IMR-90 (cell line): ENCODE measurements at regions not wholly inside any gene's neighbourhood (a gene's known extent, or its start where the extent isn't known, plus 50 kb on each side); places are given as distances from the start of the nearest gene placed in this dataset.
A peak's percentile ranks its signal among the peaks of the same experiment; 100 is the strongest.
"Not testable (repeated sequence)": the region's sequence is repeated elsewhere in the genome, so short reads cannot be mapped to it uniquely, and the experiment has no call there.

Experiments
- ATAC-seq: fragments of 200-7000 bp; cut with Tn5 transposase; 2 replicates; pipeline ENCODE4 v1.9.1; 2020; ENCODE audit warnings: low read depth, mild to moderate bottlenecking, moderate library complexity
- BruUV-seq: library from RNA; stranded (reverse); fragments of 400-500 nt; replicated peaks from 2 replicates; lab custom pipeline; 2021; lab: Mats Ljungman, UMichigan
- CTCF ChIA-PET: fragments of 300-600 bp; formaldehyde crosslinking; extraction: SDS; loops from one replicate; lab custom pipeline; 2021; ENCODE audit warnings: antibody characterized with exemption; lab: Yijun Ruan, JAX
- POLR2A ChIA-PET: fragments of 300-600 bp; sonication (Branson Sonifier 250); formaldehyde crosslinking; loops from one replicate; lab custom pipeline; 2022; ENCODE audit warnings: antibody characterized with exemption; ENCODE audit not compliant: unreplicated experiment; lab: Charles Lee
- DNase-seq: peaks from one replicate; pipeline ENCODE4 v3.0.0; 2013
- H2AFZ ChIP-seq: replicated peaks from 2 replicates; pipeline ENCODE3; 2013; ENCODE audit warnings: low read length, mild to moderate bottlenecking; ENCODE audit not compliant: poor library complexity
- H2AK5ac ChIP-seq: 2 replicates; pipeline ENCODE4 v1.6.1; 2013; ENCODE audit warnings: low read depth, low read length, inconsistent platforms
- H2AK9ac ChIP-seq: replicated peaks from 2 replicates; pipeline ENCODE3; 2013; ENCODE audit warnings: mild to moderate bottlenecking, low read depth, low read length, moderate library complexity; ENCODE audit not compliant: poor library complexity
- H2BK120ac ChIP-seq: 2 replicates; pipeline ENCODE4 v1.6.1; 2013; ENCODE audit warnings: low read depth, low read length, inconsistent platforms
- H2BK15ac ChIP-seq: 3 replicates; pipeline ENCODE4 v1.6.1; 2013; ENCODE audit warnings: low read depth, low read length, inconsistent platforms
- H2BK20ac ChIP-seq: 2 replicates; pipeline ENCODE4 v1.6.1; 2013; ENCODE audit warnings: low read depth, mild to moderate bottlenecking, inconsistent platforms, low read length, moderate library complexity
- H2BK5ac ChIP-seq: 2 replicates; pipeline ENCODE4 v1.6.1; 2013; ENCODE audit warnings: mild to moderate bottlenecking, low read depth, low read length, inconsistent platforms; ENCODE audit not compliant: poor library complexity, severe bottlenecking
- H3K14ac ChIP-seq: replicated peaks from 2 replicates; pipeline ENCODE4 v1.6.1; 2013; ENCODE audit warnings: low read depth, low read length, inconsistent platforms
- H3K18ac ChIP-seq: 2 replicates; pipeline ENCODE4 v1.6.1; 2013; ENCODE audit warnings: low read depth, low read length, control low read depth
- H3K23ac ChIP-seq: 2 replicates; pipeline ENCODE4 v1.6.1; 2013; ENCODE audit warnings: low read depth, low read length, inconsistent platforms
- H3K27ac ChIP-seq: 2 replicates; pipeline ENCODE4 v1.5.1; 2013; ENCODE audit warnings: mild to moderate bottlenecking, control low read depth, low read length; ENCODE audit not compliant: insufficient read depth
- H3K27me3 ChIP-seq: 2 replicates; pipeline ENCODE4 v1.6.1; 2013; ENCODE audit warnings: low read length; ENCODE audit not compliant: control insufficient read depth, insufficient read depth
- H3K36me3 ChIP-seq: 2 replicates; pipeline ENCODE4 v1.6.1; 2013; ENCODE audit warnings: low read length, mixed read lengths; ENCODE audit not compliant: control insufficient read depth, insufficient read depth
- H3K4ac ChIP-seq: 2 replicates; pipeline ENCODE4 v1.6.1; 2013; ENCODE audit warnings: low read depth, low read length, inconsistent platforms
- H3K4me1 ChIP-seq: 2 replicates; pipeline ENCODE4 v1.6.1; 2013; ENCODE audit warnings: low read length, mixed read lengths; ENCODE audit not compliant: control insufficient read depth, insufficient read depth
- H3K4me2 ChIP-seq: 2 replicates; pipeline ENCODE4 v1.6.1; 2013; ENCODE audit warnings: low read depth, mild to moderate bottlenecking, control low read depth, low read length, moderate library complexity
- H3K4me3 ChIP-seq: 2 replicates; pipeline ENCODE4 v1.5.1; 2013; ENCODE audit warnings: low read depth, mild to moderate bottlenecking, control low read depth, low read length, moderate library complexity; ENCODE audit not compliant: insufficient read depth
- H3K56ac ChIP-seq: 2 replicates; pipeline ENCODE4 v1.6.1; 2013; ENCODE audit warnings: low read length, inconsistent platforms; ENCODE audit not compliant: insufficient read depth; ENCODE audit errors: extremely low read depth
- H3K79me1 ChIP-seq, 2 experiments: 2 replicates each; pipeline ENCODE4 v1.6.1; 2013; ENCODE audit warnings: low read length in 2 of 2, inconsistent platforms in 1 of 2, low read depth in 1 of 2
- H3K9ac ChIP-seq: 2 replicates; pipeline ENCODE4 v1.6.1; 2013; ENCODE audit warnings: low read depth, low read length, control low read depth
- H3K9me1 ChIP-seq: 2 replicates; pipeline ENCODE4 v1.6.1; 2013; ENCODE audit warnings: low read length, inconsistent platforms; ENCODE audit not compliant: insufficient read depth
- H3K9me3 ChIP-seq: 2 replicates; pipeline ENCODE4 v1.6.1; 2013; ENCODE audit warnings: low read length; ENCODE audit not compliant: control insufficient read depth, insufficient read depth
- H4K20me1 ChIP-seq: 2 replicates; pipeline ENCODE4 v1.6.1; 2013; ENCODE audit warnings: low read length, inconsistent platforms; ENCODE audit not compliant: insufficient read depth
- H4K5ac ChIP-seq: 2 replicates; pipeline ENCODE4 v1.6.1; 2013; ENCODE audit warnings: mild to moderate bottlenecking, low read depth, low read length, control low read depth
- H4K8ac ChIP-seq, 2 experiments: 2 replicates each; pipeline ENCODE4 v1.6.1; 2013; ENCODE audit warnings: low read depth in 2 of 2, low read length in 2 of 2, control low read depth in 1 of 2, inconsistent platforms in 1 of 2
- H4K91ac ChIP-seq: 2 replicates; pipeline ENCODE4 v1.6.1; 2013; ENCODE audit warnings: low read depth, low read length, inconsistent platforms; ENCODE audit not compliant: insufficient read depth
- ELK1 ChIP-seq: fragments of 150-350 bp; IDR thresholded peaks from 2 replicates; pipeline ENCODE4 v1.6.1; 2016; ENCODE audit warnings: low read depth, mild to moderate bottlenecking, low read length, moderate library complexity, borderline replicate concordance
- FOS ChIP-seq: fragments of 150-350 bp; IDR thresholded peaks from 2 replicates; pipeline ENCODE4 v1.6.1; 2016; ENCODE audit warnings: low read depth, low read length
- MAFK ChIP-seq: IDR thresholded peaks from 2 replicates; pipeline ENCODE4 v1.6.1; 2012; ENCODE audit warnings: low read depth, low read length, improper control_type of control experiment
- MAZ ChIP-seq: IDR thresholded peaks from 2 replicates; pipeline ENCODE4 v1.6.1; 2012; ENCODE audit warnings: low read depth, mild to moderate bottlenecking, low read length, improper control_type of control experiment, moderate library complexity, borderline replicate concordance
- NFE2L2 ChIP-seq: fragments of 150-350 bp; IDR thresholded peaks from 2 replicates; pipeline ENCODE4 v1.6.1; 2016; ENCODE audit warnings: low read depth, mild to moderate bottlenecking, low read length
- POLR2A ChIP-seq: IDR thresholded peaks from 2 replicates; pipeline ENCODE4 v1.6.1; 2012; ENCODE audit warnings: mild to moderate bottlenecking, low read depth, low read length
- RFX5 ChIP-seq: IDR thresholded peaks from 2 replicates; pipeline ENCODE4 v1.8.0; 2012; ENCODE audit warnings: low read depth, mild to moderate bottlenecking, low read length, moderate library complexity
- SMC3 ChIP-seq: fragments of 150-350 bp; IDR thresholded peaks from 2 replicates; pipeline ENCODE4 v1.6.1; 2016; ENCODE audit warnings: low read depth, mild to moderate bottlenecking, antibody characterized with exemption, low read length, moderate library complexity
- WGBS, 2 experiments: methylation state at CpG; one replicate each; pipeline versions ENCODE4 v1.1.5 to v1.1.7; 2013; ENCODE audit warnings: missing lambda C conversion rate in 2 of 2; ENCODE audit not compliant: insufficient read length in 1 of 2; ENCODE audit errors: extremely low coverage in 2 of 2; 5-methylcytosine and 5-hydroxymethylcytosine counted together
- dilution Hi-C: fragments of 300-500 bp; cut with HindIII; formaldehyde crosslinking; loops from one replicate; pipeline ENCODE4 v1.14.3; 2018; ENCODE audit warnings: low sequenced_read_pairs; ENCODE audit not compliant: unreplicated experiment
- in situ Hi-C: fragments of 300-500 bp; cut with MboI; formaldehyde crosslinking; loops from 3 replicates; pipeline ENCODE4 v1.14.3; 2019; ENCODE audit warnings: low sequenced_read_pairs, inconsistent platforms, mixed read lengths
- intact Hi-C: fragments of 100-400 bp; cut with micrococcal nuclease; formaldehyde crosslinking; loops from 2 replicates; pipeline ENCODE4 v1.10.0; 2022

GRCh38 chr2:84223191-84223590 is 235.9 kb downstream of the SUCLG1 start:
- POLR2A ChIA-PET: no interaction called here
- no TSS peak for BruUV-seq

GRCh38 chr2:84221102-84221501 is 238.0 kb downstream of the SUCLG1 start:
- H2AK9ac ChIP-seq, H3K9ac ChIP-seq, H3K14ac ChIP-seq, H3K27ac ChIP-seq, BruUV-seq, H4K20me1 ChIP-seq, H2BK15ac ChIP-seq, ATAC-seq, H4K91ac ChIP-seq, H2AFZ ChIP-seq, dilution Hi-C loops, DNase-seq, H3K36me3 ChIP-seq, H3K56ac ChIP-seq, H4K8ac ChIP-seq, H3K79me1 ChIP-seq, H3K27me3 ChIP-seq, H3K9me3 ChIP-seq, H4K5ac ChIP-seq, H3K4me1 ChIP-seq, H3K4me2 ChIP-seq, H3K23ac ChIP-seq, H2BK120ac ChIP-seq, H3K4me3 ChIP-seq, intact Hi-C loops, H2AK5ac ChIP-seq, POLR2A ChIA-PET, H3K18ac ChIP-seq, H2BK20ac ChIP-seq, H2BK5ac ChIP-seq, CTCF ChIA-PET, H3K4ac ChIP-seq, H3K9me1 ChIP-seq, in situ Hi-C loops: not testable (repeated sequence)
- no CpG with 5 or more reads among the region's 2 CpGs for WGBS, 2 experiments

More at GRCh38 chr2:84223191-84223590, 235.9 kb downstream of the SUCLG1 start:
- no peak overlapping the region for H2AFZ ChIP-seq
- no peaks in the 10 kb centered on the region for H3K27me3 ChIP-seq
- H4K8ac ChIP-seq: no peak overlapping the region
- no peak overlapping the region for H4K5ac ChIP-seq
- intact Hi-C loops: no loop called here
- no peak overlapping the region for H2BK20ac ChIP-seq
- no peaks in the 10 kb centered on the region for H3K79me1 ChIP-seq
- no peak overlapping the region for H3K9ac ChIP-seq
- no peaks in the 10 kb centered on the region for H4K20me1 ChIP-seq
- no peak overlapping the region for H3K18ac ChIP-seq
- H3K4me3 ChIP-seq: no peak overlapping the region
- no peak overlapping the region for H3K4ac ChIP-seq
- H3K27ac ChIP-seq: no peak overlapping the region
- no peak overlapping the region for H2BK15ac ChIP-seq
- H3K9me3 ChIP-seq: no peaks in the 10 kb centered on the region
- H3K14ac ChIP-seq: no peak overlapping the region
- H3K36me3 ChIP-seq: no peaks in the 10 kb centered on the region
- no peak overlapping the region for H2BK5ac ChIP-seq
- no peak overlapping the region for H2AK9ac ChIP-seq
- TF ChIP-seq NFE2L2: no peak
- TF ChIP-seq POLR2A: no peak
- TF ChIP-seq SMC3: no peak
- TF ChIP-seq MAZ: no peak
- TF ChIP-seq MAFK: no peak
- no peak for TF ChIP-seq FOS
- no peak for TF ChIP-seq ELK1
- no peak for TF ChIP-seq RFX5
- DNase-seq (peak; percentile 0), ATAC-seq (no peak)
- CTCF ChIA-PET: interaction anchor here (0.6 kb wide), 1 partner anchor 34 kb away, joined by 3 read pairs; no protein-coding TSS in a partner anchor
- H2AK5ac ChIP-seq: no peak overlapping the region
- no peak overlapping the region for H3K23ac ChIP-seq
- WGBS, 2 experiments: no CpG with 5 or more reads among the region's 2 CpGs
- in situ Hi-C loops: no loop called here
- no peak overlapping the region for H3K4me2 ChIP-seq
- H3K9me1 ChIP-seq: no peaks in the 10 kb centered on the region
- dilution Hi-C loops: no loop called here
- H3K4me1 ChIP-seq: no peaks in the 10 kb centered on the region
- no peak overlapping the region for H3K56ac ChIP-seq
- no peak overlapping the region for H4K91ac ChIP-seq
- no peak overlapping the region for H2BK120ac ChIP-seq
